PC-9 (cell line): ENCODE measurements at regions not wholly inside any gene's neighbourhood (a gene's known extent, or its start where the extent isn't known, plus 50 kb on each side); places are given as distances from the start of the nearest gene placed in this dataset.

Experiments used
- EZH2 ChIP-seq: fragments of 200-600 bp; sonication (generic); IDR thresholded peaks from 2 replicates; pipeline ENCODE4 v1.8.0; 2017; ENCODE audit warnings: antibody characterized with exemption, low read depth
- TF ChIP-seq, protein P1 (sequence below): fragments of 200-600 bp; sonication (generic); conservative IDR thresholded peaks from 2 replicates; pipeline ENCODE4 v1.6.1; 2017; ENCODE audit warnings: mixed run types, antibody characterized with exemption, mild to moderate bottlenecking, moderate library complexity

DNA sequence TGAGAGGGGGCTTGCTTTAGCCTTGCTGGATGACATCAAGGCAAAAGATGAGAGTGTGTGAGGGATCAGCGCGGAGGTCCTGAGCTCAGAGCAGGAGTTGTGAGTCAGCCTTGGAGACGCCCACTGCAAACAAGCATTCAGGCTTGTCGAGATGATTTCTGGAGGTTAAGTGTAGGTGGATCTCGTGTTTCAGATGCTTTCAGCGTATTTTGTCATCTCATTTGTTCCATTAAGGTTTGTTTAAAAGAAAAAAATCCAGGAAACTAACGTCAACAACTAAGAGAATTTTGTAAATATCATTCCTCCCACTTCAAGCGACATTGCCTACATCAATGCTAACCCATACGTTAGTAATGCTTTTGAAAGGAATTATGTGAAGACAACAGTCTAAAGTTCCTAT is 715.4 kb upstream of the NRP1 start:
- TF ChIP-seq, protein P1, sequence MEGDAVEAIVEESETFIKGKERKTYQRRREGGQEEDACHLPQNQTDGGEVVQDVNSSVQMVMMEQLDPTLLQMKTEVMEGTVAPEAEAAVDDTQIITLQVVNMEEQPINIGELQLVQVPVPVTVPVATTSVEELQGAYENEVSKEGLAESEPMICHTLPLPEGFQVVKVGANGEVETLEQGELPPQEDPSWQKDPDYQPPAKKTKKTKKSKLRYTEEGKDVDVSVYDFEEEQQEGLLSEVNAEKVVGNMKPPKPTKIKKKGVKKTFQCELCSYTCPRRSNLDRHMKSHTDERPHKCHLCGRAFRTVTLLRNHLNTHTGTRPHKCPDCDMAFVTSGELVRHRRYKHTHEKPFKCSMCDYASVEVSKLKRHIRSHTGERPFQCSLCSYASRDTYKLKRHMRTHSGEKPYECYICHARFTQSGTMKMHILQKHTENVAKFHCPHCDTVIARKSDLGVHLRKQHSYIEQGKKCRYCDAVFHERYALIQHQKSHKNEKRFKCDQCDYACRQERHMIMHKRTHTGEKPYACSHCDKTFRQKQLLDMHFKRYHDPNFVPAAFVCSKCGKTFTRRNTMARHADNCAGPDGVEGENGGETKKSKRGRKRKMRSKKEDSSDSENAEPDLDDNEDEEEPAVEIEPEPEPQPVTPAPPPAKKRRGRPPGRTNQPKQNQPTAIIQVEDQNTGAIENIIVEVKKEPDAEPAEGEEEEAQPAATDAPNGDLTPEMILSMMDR = no peak
- TF ChIP-seq EZH2 = no peak
